Neutrophil (primary cell): ENCODE measurements at regions not wholly inside any gene's neighbourhood (a gene's known extent, or its start where the extent isn't known, plus 50 kb on each side); places are given as distances from the start of the nearest gene placed in this dataset.

Source experiments
- H3K27ac ChIP-seq: fragments of 200-600 bp; sonication (generic); 2 replicates; pipeline ENCODE4 v1.5.1; 2016; ENCODE audit warnings: mild to moderate bottlenecking, moderate library complexity
- H3K27me3 ChIP-seq: fragments of 200-600 bp; sonication (generic); 2 replicates; pipeline ENCODE4 v1.6.0; 2016; ENCODE audit warnings: mild to moderate bottlenecking
- H3K36me3 ChIP-seq: fragments of 200-600 bp; sonication (generic); 2 replicates; pipeline ENCODE4 v1.5.1; 2017
- H3K4me1 ChIP-seq, 2 experiments: fragments of 200-600 bp in 1 of 2; sonication (generic) in 1 of 2; 1 replicate in 1 of 2; 2 replicates in 1 of 2; pipeline versions ENCODE4 v1.5.1 to v1.6.1; 2013 to 2016; ENCODE audit warnings: low read depth in 1 of 2, low read length in 1 of 2, mild to moderate bottlenecking in 1 of 2, moderate library complexity in 1 of 2; ENCODE audit not compliant: control insufficient read depth in 1 of 2, insufficient read depth in 1 of 2
- H3K4me3 ChIP-seq, 2 experiments: fragments of 200-600 bp in 1 of 2; sonication (generic) in 1 of 2; 1 replicate in 1 of 2; 2 replicates in 1 of 2; pipeline ENCODE4 v1.5.1; 2013 to 2016; ENCODE audit warnings: low read depth in 1 of 2, low read length in 1 of 2, mild to moderate bottlenecking in 1 of 2, moderate library complexity in 1 of 2
- H3K9me3 ChIP-seq: fragments of 200-600 bp; sonication (generic); 2 replicates; pipeline ENCODE4 v1.5.1; 2016
- CTCF ChIP-seq: fragments of 200-600 bp; sonication (generic); IDR thresholded peaks from 2 replicates; pipeline ENCODE4 v1.5.1; 2016; ENCODE audit warnings: antibody characterized with exemption

- Histone ChIP-seq H3K27ac (no peak overlapping the region), H3K27me3 (peaks cover 30% of the 10 kb centered on the region), H3K4me1 (no peaks in the 10 kb centered on the region), H3K9me3 (no peaks in the 10 kb centered on the region), H3K36me3 (no peaks in the 10 kb centered on the region), H3K4me3 (no peak overlapping the region)
- no peak for TF ChIP-seq CTCF
These were observed 248.1 kb downstream of the CTTN start for GRCh38 chr11:70646272-70647049.

GRCh38 chr11:70647188-70648166 lies 249.1 kb downstream of the CTTN start:
- Histone ChIP-seq H3K36me3 (no peaks in the 10 kb centered on the region), H3K27ac (no peak overlapping the region), H3K9me3 (no peaks in the 10 kb centered on the region), H3K4me1 (no peaks in the 10 kb centered on the region), H3K4me3 (no peak overlapping the region), H3K27me3 (peaks cover 20% of the 10 kb centered on the region)
- TF ChIP-seq CTCF, result no peak

- H3K27me3 ChIP-seq, result peaks cover 9% of the 10 kb centered on the region
- no peak for TF ChIP-seq CTCF
- H3K36me3 ChIP-seq, result no peaks in the 10 kb centered on the region
- H3K9me3 ChIP-seq, result no peaks in the 10 kb centered on the region
- no peaks in the 10 kb centered on the region for H3K4me1 ChIP-seq
- no peak overlapping the region for H3K4me3 ChIP-seq
- no peak overlapping the region for H3K27ac ChIP-seq
These were observed 252.0 kb downstream of the CTTN start for GRCh38 chr11:70650075-70650909.

GRCh38 chr11:70651031-70651430 lies 252.7 kb downstream of the CTTN start:
- no peaks in the 10 kb centered on the region for H3K4me1 ChIP-seq
- H3K4me3 ChIP-seq, result no peak overlapping the region
- TF ChIP-seq CTCF, result no peak
- H3K27me3 ChIP-seq, result peaks cover 9% of the 10 kb centered on the region
- H3K9me3 ChIP-seq, result no peaks in the 10 kb centered on the region
- no peaks in the 10 kb centered on the region for H3K36me3 ChIP-seq
- no peak overlapping the region for H3K27ac ChIP-seq

GRCh38 chr11:70654016-70654415 lies 255.7 kb downstream of the CTTN start:
- Histone ChIP-seq H3K27ac (no peak overlapping the region), H3K4me3 (no peak overlapping the region), H3K4me1 (no peaks in the 10 kb centered on the region), H3K36me3 (no peaks in the 10 kb centered on the region), H3K9me3 (no peaks in the 10 kb centered on the region), H3K27me3 (peaks cover 3% of the 10 kb centered on the region)
- TF ChIP-seq CTCF, result no peak
